OCI-LY1 (cell line): ENCODE measurements at regions not wholly inside any gene's neighbourhood (a gene's known extent, or its start where the extent isn't known, plus 50 kb on each side); places are given as distances from the start of the nearest gene placed in this dataset.

Experiments
- H2AFZ ChIP-seq: fragments of 200-600 bp; sonication (generic), shearing (Covaris generic); 2 replicates; pipeline ENCODE4 v1.6.0; 2014; ENCODE audit warnings: antibody characterized with exemption, mild to moderate bottlenecking, low read length
- H3F3A ChIP-seq: fragments of 200-600 bp; sonication (generic), shearing (Covaris generic); 2 replicates; pipeline ENCODE4 v1.6.0; 2014; ENCODE audit warnings: mild to moderate bottlenecking, antibody characterized with exemption, low read length, moderate library complexity; ENCODE audit not compliant: insufficient read depth
- H3K27ac ChIP-seq: fragments of 200-600 bp; sonication (generic); 2 replicates; pipeline ENCODE4 v1.5.1; 2014; ENCODE audit warnings: low read length, mixed run types, mild to moderate bottlenecking, low read depth; ENCODE audit not compliant: poor library complexity, severe bottlenecking
- H3K27me3 ChIP-seq: fragments of 200-600 bp; sonication (generic); 2 replicates; pipeline ENCODE4 v1.6.0; 2014; ENCODE audit warnings: antibody characterized with exemption, mild to moderate bottlenecking, low read length, moderate library complexity; ENCODE audit not compliant: insufficient read depth
- H3K36me3 ChIP-seq: fragments of 200-600 bp; sonication (generic); 2 replicates; pipeline ENCODE4 v1.6.1; 2014; ENCODE audit warnings: mild to moderate bottlenecking, antibody characterized with exemption, low read length, moderate library complexity, mixed read lengths; ENCODE audit not compliant: insufficient read depth
- H3K4me1 ChIP-seq: fragments of 200-600 bp; sonication (generic); 2 replicates; pipeline ENCODE4 v1.5.1; 2014; ENCODE audit warnings: mild to moderate bottlenecking, low read length, moderate library complexity; ENCODE audit not compliant: insufficient read depth, severe bottlenecking
- H3K4me2 ChIP-seq: fragments of 200-600 bp; sonication (generic), shearing (Covaris generic); 2 replicates; pipeline ENCODE4 v1.6.1; 2014; ENCODE audit warnings: low read length
- H3K4me3 ChIP-seq: fragments of 200-600 bp; sonication (generic); 2 replicates; pipeline ENCODE4 v1.5.1; 2014; ENCODE audit warnings: low read length, low read depth, mild to moderate bottlenecking, mixed read lengths; ENCODE audit not compliant: poor library complexity, severe bottlenecking
- H3K79me2 ChIP-seq: fragments of 200-600 bp; shearing (Covaris generic); 2 replicates; pipeline ENCODE4 v1.6.1; 2016; ENCODE audit warnings: mixed run types, low read length, mixed read lengths; ENCODE audit not compliant: insufficient read depth
- H3K9ac ChIP-seq: fragments of 200-600 bp; sonication (generic), shearing (Covaris generic); 2 replicates; pipeline ENCODE4 v1.6.1; 2014; ENCODE audit warnings: mild to moderate bottlenecking, low read length, mixed read lengths
- H3K9me2 ChIP-seq: fragments of 200-600 bp; sonication (generic), shearing (Covaris generic); 2 replicates; pipeline ENCODE4 v1.6.1; 2014; ENCODE audit warnings: low read depth, mild to moderate bottlenecking, low read length, mixed read lengths
- H3K9me3 ChIP-seq: fragments of 200-600 bp; shearing (Covaris generic); 2 replicates; pipeline ENCODE4 v1.6.1; 2014; ENCODE audit warnings: low read length, mixed read lengths
- H4K20me1 ChIP-seq: fragments of 200-600 bp; sonication (generic), shearing (Covaris generic); 2 replicates; pipeline ENCODE4 v1.6.0; 2016; ENCODE audit warnings: mild to moderate bottlenecking, low read length; ENCODE audit not compliant: insufficient read depth
- EZH2 ChIP-seq: fragments of 200-600 bp; sonication (generic), shearing (Covaris generic); IDR thresholded peaks from 2 replicates; pipeline ENCODE4 v1.8.0; 2017; ENCODE audit warnings: borderline replicate concordance, mixed run types, mild to moderate bottlenecking, antibody characterized with exemption, low read length, moderate library complexity, mixed read lengths
- TF ChIP-seq, protein P1 (sequence below): fragments of 200-600 bp; sonication (generic), shearing (Covaris generic); IDR thresholded peaks from 2 replicates; pipeline ENCODE4 v1.5.1; 2017; ENCODE audit warnings: mild to moderate bottlenecking, antibody characterized with exemption, low read length, moderate library complexity, mixed read lengths

DNA sequence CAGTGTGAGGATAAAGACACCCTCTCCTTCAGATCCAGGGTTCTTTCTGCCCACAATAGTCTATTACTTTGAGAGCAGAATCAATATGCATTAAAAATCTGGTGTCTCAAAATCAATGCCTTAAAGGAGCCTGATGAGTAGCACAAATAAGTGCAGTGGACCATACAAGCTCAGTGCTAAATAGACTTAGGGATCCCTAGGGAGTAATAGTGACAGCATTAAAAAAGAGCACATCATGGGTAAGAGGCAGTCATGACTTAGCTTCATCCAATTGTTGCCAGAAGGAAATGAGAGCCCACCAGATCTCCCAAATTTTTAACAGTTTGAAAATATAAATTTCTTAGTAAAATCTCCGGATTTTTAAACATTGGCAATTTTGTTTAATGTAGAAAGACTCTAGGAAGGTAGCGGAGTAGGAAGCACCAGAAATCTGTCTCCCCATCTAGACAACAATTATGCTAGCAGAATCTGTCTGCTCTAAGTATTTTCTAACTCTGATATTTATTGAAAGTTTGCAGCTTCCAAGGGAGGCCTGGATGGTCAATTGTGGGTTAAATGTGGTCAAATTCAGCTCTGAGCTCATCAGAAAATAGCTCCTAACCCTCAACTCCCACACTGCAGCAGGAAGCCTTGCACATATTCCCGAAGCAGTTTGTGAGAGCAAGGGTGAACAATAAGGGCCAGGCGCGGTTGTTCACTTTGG, 443.9 kb downstream of the TLE1 start:
- H3K27ac ChIP-seq, result no peak overlapping the region
- H3K27me3 ChIP-seq, result no peaks in the 10 kb centered on the region
- no peak overlapping the region for H3K4me2 ChIP-seq
- no peaks in the 10 kb centered on the region for H3K9me3 ChIP-seq
- no peaks in the 10 kb centered on the region for H3K4me1 ChIP-seq
- no peak for TF ChIP-seq EZH2
- TF ChIP-seq, protein P1, sequence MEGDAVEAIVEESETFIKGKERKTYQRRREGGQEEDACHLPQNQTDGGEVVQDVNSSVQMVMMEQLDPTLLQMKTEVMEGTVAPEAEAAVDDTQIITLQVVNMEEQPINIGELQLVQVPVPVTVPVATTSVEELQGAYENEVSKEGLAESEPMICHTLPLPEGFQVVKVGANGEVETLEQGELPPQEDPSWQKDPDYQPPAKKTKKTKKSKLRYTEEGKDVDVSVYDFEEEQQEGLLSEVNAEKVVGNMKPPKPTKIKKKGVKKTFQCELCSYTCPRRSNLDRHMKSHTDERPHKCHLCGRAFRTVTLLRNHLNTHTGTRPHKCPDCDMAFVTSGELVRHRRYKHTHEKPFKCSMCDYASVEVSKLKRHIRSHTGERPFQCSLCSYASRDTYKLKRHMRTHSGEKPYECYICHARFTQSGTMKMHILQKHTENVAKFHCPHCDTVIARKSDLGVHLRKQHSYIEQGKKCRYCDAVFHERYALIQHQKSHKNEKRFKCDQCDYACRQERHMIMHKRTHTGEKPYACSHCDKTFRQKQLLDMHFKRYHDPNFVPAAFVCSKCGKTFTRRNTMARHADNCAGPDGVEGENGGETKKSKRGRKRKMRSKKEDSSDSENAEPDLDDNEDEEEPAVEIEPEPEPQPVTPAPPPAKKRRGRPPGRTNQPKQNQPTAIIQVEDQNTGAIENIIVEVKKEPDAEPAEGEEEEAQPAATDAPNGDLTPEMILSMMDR, result no peak
- H4K20me1 ChIP-seq, result no peaks in the 10 kb centered on the region
- H2AFZ ChIP-seq, result no peak overlapping the region
- no peaks in the 10 kb centered on the region for H3F3A ChIP-seq
- no peaks in the 10 kb centered on the region for H3K36me3 ChIP-seq
- no peaks in the 10 kb centered on the region for H3K79me2 ChIP-seq
- no peak overlapping the region for H3K4me3 ChIP-seq
- no peaks in the 10 kb centered on the region for H3K9me2 ChIP-seq
- H3K9ac ChIP-seq, result no peak overlapping the region

- Histone ChIP-seq H3K27me3 (no peaks in the 10 kb centered on the region), H3K27ac (no peak overlapping the region), H3K36me3 (no peaks in the 10 kb centered on the region), H3F3A (no peaks in the 10 kb centered on the region), H3K4me3 (no peak overlapping the region), H3K4me1 (no peaks in the 10 kb centered on the region), H3K79me2 (no peaks in the 10 kb centered on the region), H3K9ac (no peak overlapping the region), H3K9me3 (no peaks in the 10 kb centered on the region), H2AFZ (no peak overlapping the region), H3K4me2 (no peak overlapping the region), H3K9me2 (no peaks in the 10 kb centered on the region), H4K20me1 (no peaks in the 10 kb centered on the region)
- TF ChIP-seq, protein P1, result no peak
- no peak for TF ChIP-seq EZH2
Observed at GRCh38 chr9:81244631-81245030, 444.7 kb downstream of the TLE1 start.

GRCh38 chr9:81242866-81243265, 446.5 kb downstream of the TLE1 start:
- no peak overlapping the region for H3K27ac ChIP-seq
- H3K9me2 ChIP-seq, result no peaks in the 10 kb centered on the region
- H3K4me1 ChIP-seq, result no peaks in the 10 kb centered on the region
- no peaks in the 10 kb centered on the region for H3F3A ChIP-seq
- H3K4me2 ChIP-seq, result no peak overlapping the region
- H3K9ac ChIP-seq, result no peak overlapping the region
- no peaks in the 10 kb centered on the region for H3K36me3 ChIP-seq
- H3K9me3 ChIP-seq, result no peaks in the 10 kb centered on the region
- TF ChIP-seq, protein P1, result no peak
- TF ChIP-seq EZH2, result no peak
- H3K79me2 ChIP-seq, result no peaks in the 10 kb centered on the region
- no peaks in the 10 kb centered on the region for H3K27me3 ChIP-seq
- H3K4me3 ChIP-seq, result no peak overlapping the region
- no peak overlapping the region for H2AFZ ChIP-seq
- H4K20me1 ChIP-seq, result no peaks in the 10 kb centered on the region
